ENCODE measurements at regions not wholly inside any gene's neighbourhood (a gene's known extent, or its start where the extent isn't known, plus 50 kb on each side); places are given as distances from the start of the nearest gene placed in this dataset.

DNA sequence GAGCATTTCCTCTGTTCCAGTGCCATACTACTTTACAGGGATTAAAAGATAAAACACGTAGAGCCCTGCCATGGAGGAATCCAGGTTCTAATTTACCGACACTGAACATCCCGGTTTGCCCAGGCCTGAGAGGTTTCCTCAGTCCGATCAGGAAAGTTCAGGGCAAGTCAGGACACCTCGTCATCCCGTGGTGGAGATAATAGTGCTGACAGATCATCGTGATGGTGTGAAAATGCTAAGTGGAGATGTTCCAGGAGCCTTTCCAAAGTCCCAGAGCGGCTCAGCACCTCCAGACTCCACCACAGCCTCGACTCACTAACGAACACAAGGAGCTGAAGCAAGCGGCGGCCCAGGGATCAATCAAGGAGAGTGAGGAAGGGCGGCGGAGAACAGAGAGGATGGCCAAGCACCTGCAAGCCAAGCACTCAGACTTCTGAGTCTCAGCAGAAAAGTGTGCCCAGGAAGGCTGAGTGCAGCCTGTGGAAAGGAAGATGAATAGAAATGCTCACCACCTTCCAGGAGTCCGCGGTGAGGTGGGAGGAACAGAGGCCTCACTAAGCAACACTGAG, 103.7 kb upstream of the VWC2 start:
- TF ChIP-seq EZH2 (IDR thresholded peaks at IDR 0.05) (no peak), POLR2AphosphoS5 (IDR thresholded peaks at IDR 0.05; ENCODE audit: borderline replicate concordance, low read depth, low read length) (no peak)
